Left hindlimb (tissue), 1 donor: ENCODE measurements at regions not wholly inside any gene's neighbourhood (a gene's known extent, or its start where the extent isn't known, plus 50 kb on each side); places are given as distances from the start of the nearest gene placed in this dataset.
A peak's percentile ranks its signal among the peaks of the same experiment; 100 is the strongest.

Experiments used
- DNase-seq: peaks from one replicate; pipeline ENCODE4 v3.0.0-alpha.2; 2018

GRCh38 chr12:77488041-77488620 is 342.6 kb upstream of the NAV3 start:
- no peak for DNase-seq

GRCh38 chr12:77486872-77487271 is 343.8 kb upstream of the NAV3 start:
- no peak for DNase-seq

GRCh38 chr12:77485961-77486854 is 344.5 kb upstream of the NAV3 start:
- no peak for DNase-seq

GRCh38 chr12:77481687-77482086 is 349.0 kb upstream of the NAV3 start:
- no peak for DNase-seq

- no peak for DNase-seq
Measured at GRCh38 chr12:77477907-77478533, 352.7 kb upstream of the NAV3 start.

- DNase-seq, result no peak
Measured at GRCh38 chr12:77471801-77472200, 358.9 kb upstream of the NAV3 start.

GRCh38 chr12:77469578-77470333 is 360.9 kb upstream of the NAV3 start:
- no peak for DNase-seq

GRCh38 chr12:77442633-77443032 is 377.3 kb upstream of the E2F7 start:
- no peak for DNase-seq

GRCh38 chr12:77439749-77440148 is 374.4 kb upstream of the E2F7 start:
- no peak for DNase-seq

GRCh38 chr12:77438644-77439043 is 373.3 kb upstream of the E2F7 start:
- DNase-seq, result no peak

- DNase-seq, result no peak
Measured at GRCh38 chr12:77437206-77437605, 371.8 kb upstream of the E2F7 start.

GRCh38 chr12:77435446-77436091 is 370.2 kb upstream of the E2F7 start:
- DNase-seq, result no peak

GRCh38 chr12:77433799-77434198 is 368.4 kb upstream of the E2F7 start:
- DNase-seq, result peak; percentile 30

- DNase-seq, result no peak
Measured at GRCh38 chr12:77429426-77429825, 364.1 kb upstream of the E2F7 start.

- no peak for DNase-seq
Measured at GRCh38 chr12:77421152-77421551, 355.8 kb upstream of the E2F7 start.

GRCh38 chr12:77409551-77409950 is 344.2 kb upstream of the E2F7 start:
- no peak for DNase-seq

GRCh38 chr12:77407931-77408330 is 342.6 kb upstream of the E2F7 start:
- no peak for DNase-seq

- DNase-seq, result no peak
Measured at GRCh38 chr12:77406219-77406905, 341.0 kb upstream of the E2F7 start.

GRCh38 chr12:77402716-77403115 is 337.3 kb upstream of the E2F7 start:
- DNase-seq, result no peak

GRCh38 chr12:77401770-77402081 is 336.4 kb upstream of the E2F7 start:
- no peak for DNase-seq

- no peak for DNase-seq
Measured at GRCh38 chr12:77401064-77401769, 335.8 kb upstream of the E2F7 start.
